MCF 10A (cell line): ENCODE measurements at regions not wholly inside any gene's neighbourhood (a gene's known extent, or its start where the extent isn't known, plus 50 kb on each side); places are given as distances from the start of the nearest gene placed in this dataset.

Source experiments
- BruUV-seq: library from RNA; stranded (reverse); fragments of 400-500 nt; replicated peaks from 2 replicates; lab custom pipeline; 2021; lab: Mats Ljungman, UMichigan
- CTCF ChIA-PET: fragments of 300-600 bp; sonication (Branson Sonifier 250); formaldehyde crosslinking; extraction: SDS; loops from one replicate; lab custom pipeline; 2021; ENCODE audit warnings: antibody characterized with exemption, inconsistent platforms; lab: Yijun Ruan, JAX
- POLR2A ChIA-PET: fragments of 300-600, 350-650 bp; sonication (Branson Sonifier 250); formaldehyde crosslinking; extraction: SDS; loops from one replicate; lab custom pipeline; 2020; ENCODE audit warnings: antibody characterized with exemption, inconsistent platforms; lab: Yijun Ruan, JAX
- DNase-seq: peaks from one replicate; pipeline ENCODE4 v3.0.0-alpha.2; 2018; ENCODE audit not compliant: unreplicated experiment
- H3K27ac Mint-ChIP-seq: one replicate; pipeline ENCODE4 v1.8.0; 2022; ENCODE audit warnings: mild to moderate bottlenecking, low read depth, mixed read lengths; ENCODE audit not compliant: unreplicated experiment
- H3K27me3 Mint-ChIP-seq: one replicate; pipeline ENCODE4 v1.8.0; 2022; ENCODE audit warnings: mixed read lengths; ENCODE audit not compliant: insufficient read depth, unreplicated experiment
- H3K36me3 Mint-ChIP-seq: one replicate; pipeline ENCODE4 v1.8.0; 2022; ENCODE audit warnings: mild to moderate bottlenecking, moderate library complexity, mixed read lengths; ENCODE audit not compliant: insufficient read depth, unreplicated experiment
- H3K4me1 Mint-ChIP-seq: one replicate; pipeline ENCODE4 v1.8.0; 2022; ENCODE audit warnings: mixed read lengths; ENCODE audit not compliant: insufficient read depth, unreplicated experiment
- H3K4me3 Mint-ChIP-seq: one replicate; pipeline ENCODE4 v1.8.0; 2022; ENCODE audit warnings: mild to moderate bottlenecking, moderate library complexity, mixed read lengths; ENCODE audit not compliant: unreplicated experiment
- H3K9me3 Mint-ChIP-seq: one replicate; pipeline ENCODE4 v1.8.0; 2022; ENCODE audit warnings: mixed read lengths; ENCODE audit not compliant: unreplicated experiment
- CTCF ChIP-seq: fragments of 200-600 bp; IDR thresholded peaks from one replicate; pipeline ENCODE4 v1.8.0; 2022; ENCODE audit warnings: antibody characterized with exemption, mild to moderate bottlenecking; ENCODE audit not compliant: unreplicated experiment
- intact Hi-C: fragments of 100-400 bp; cut with micrococcal nuclease; formaldehyde crosslinking; loops from 2 replicates; pipeline ENCODE4 v1.14.1; 2022

- Mint-ChIP-seq H3K36me3 (no peaks in the 10 kb centered on the region), H3K4me3 (no peak overlapping the region), H3K27ac (no peak overlapping the region), H3K4me1 (no peaks in the 10 kb centered on the region), H3K9me3 (no peaks in the 10 kb centered on the region), H3K27me3 (no peaks in the 10 kb centered on the region)
- TF ChIP-seq CTCF, result no peak
- BruUV-seq, result no TSS peak
- ChIA-PET POLR2A (no interaction called here), CTCF (no interaction called here)
- intact Hi-C loops, result no loop called here
- no peak for DNase-seq
Observed at GRCh38 chr1:30532621-30533020, 190.8 kb downstream of the MATN1 start.

- H3K36me3 Mint-ChIP-seq, result no peaks in the 10 kb centered on the region
- no peak overlapping the region for H3K27ac Mint-ChIP-seq
- ChIA-PET POLR2A (no interaction called here), CTCF (no interaction called here)
- DNase-seq, result peak; percentile 25
- no peak for TF ChIP-seq CTCF
- H3K9me3 Mint-ChIP-seq, result no peaks in the 10 kb centered on the region
- intact Hi-C loops, result no loop called here
- no peak overlapping the region for H3K4me3 Mint-ChIP-seq
- H3K27me3 Mint-ChIP-seq, result peaks cover 1% of the 10 kb centered on the region
- peaks cover 23% of the 10 kb centered on the region for H3K4me1 Mint-ChIP-seq
- BruUV-seq, result no TSS peak
Observed at GRCh38 chr1:30527511-30528140, 195.8 kb downstream of the MATN1 start.

GRCh38 chr1:30526652-30527345 is 196.6 kb downstream of the MATN1 start:
- peaks cover 30% of the 10 kb centered on the region for H3K4me1 Mint-ChIP-seq
- CTCF ChIA-PET, result no interaction called here
- DNase-seq, result no peak
- H3K4me3 Mint-ChIP-seq, result no peak overlapping the region
- peaks cover 10% of the 10 kb centered on the region for H3K27me3 Mint-ChIP-seq
- no peaks in the 10 kb centered on the region for H3K9me3 Mint-ChIP-seq
- no TSS peak for BruUV-seq
- no peak for TF ChIP-seq CTCF
- H3K27ac Mint-ChIP-seq, result no peak overlapping the region
- intact Hi-C loops, result no loop called here
- POLR2A ChIA-PET, result interaction anchor here (0.6 kb wide), 1 partner anchor 509 kb away, joined by 4 read pairs; no protein-coding TSS in a partner anchor
- no peaks in the 10 kb centered on the region for H3K36me3 Mint-ChIP-seq

- Mint-ChIP-seq H3K27me3 (peaks cover 16% of the 10 kb centered on the region), H3K9me3 (no peaks in the 10 kb centered on the region), H3K27ac (no peak overlapping the region), H3K4me1 (peaks cover 30% of the 10 kb centered on the region), H3K4me3 (no peak overlapping the region), H3K36me3 (no peaks in the 10 kb centered on the region)
- CTCF ChIA-PET, result no interaction called here
- BruUV-seq, result no TSS peak
- intact Hi-C loops, result no loop called here
- POLR2A ChIA-PET, result interaction anchor here (0.6 kb wide), 1 partner anchor 508 kb away, joined by 4 read pairs; no protein-coding TSS in a partner anchor
- peak; percentile 84 for DNase-seq
- no peak for TF ChIP-seq CTCF
Observed at GRCh38 chr1:30525971-30526651, 197.3 kb downstream of the MATN1 start.
